GM21390 (cell line): ENCODE measurements at regions not wholly inside any gene's neighbourhood (a gene's known extent, or its start where the extent isn't known, plus 50 kb on each side); places are given as distances from the start of the nearest gene placed in this dataset.

Experiments used
- ATAC-seq: cut with Tn5 transposase; IDR thresholded peaks from one replicate; pipeline ENCODE4 v1.9.1; 2021; ENCODE audit not compliant: unreplicated experiment

- no peak for ATAC-seq
Observed at GRCh38 chr1:59223989-59224634, 72.8 kb upstream of the FGGY start.

- ATAC-seq: no peak
Observed at GRCh38 chr1:59225594-59226316, 71.1 kb upstream of the FGGY start.

GRCh38 chr1:59229138-59229537 lies 67.8 kb upstream of the FGGY start:
- ATAC-seq: peak; percentile 48

GRCh38 chr1:59230622-59231021 lies 66.3 kb upstream of the FGGY start:
- no peak for ATAC-seq

GRCh38 chr1:59232216-59232615 lies 64.7 kb upstream of the FGGY start:
- ATAC-seq: no peak

- ATAC-seq: no peak
Observed at GRCh38 chr1:59233444-59233843, 63.5 kb upstream of the FGGY start.

GRCh38 chr1:59236721-59237545 lies 60.0 kb upstream of the FGGY start:
- no peak for ATAC-seq

- ATAC-seq: no peak
Observed at GRCh38 chr1:59237900-59238299, 59.0 kb upstream of the FGGY start.

GRCh38 chr1:59238333-59238934 lies 58.5 kb upstream of the FGGY start:
- no peak for ATAC-seq

GRCh38 chr1:59238993-59239392 lies 57.9 kb upstream of the FGGY start:
- ATAC-seq: no peak

GRCh38 chr1:59241909-59242308 lies 55.0 kb upstream of the FGGY start:
- ATAC-seq: no peak

GRCh38 chr1:59242370-59242769 lies 54.5 kb upstream of the FGGY start:
- ATAC-seq: no peak

GRCh38 chr1:59243550-59243949 lies 53.3 kb upstream of the FGGY start:
- no peak for ATAC-seq

GRCh38 chr1:59243978-59244377 lies 52.9 kb upstream of the FGGY start:
- ATAC-seq: no peak

GRCh38 chr1:59244891-59245290 lies 52.0 kb upstream of the FGGY start:
- no peak for ATAC-seq
